ENCODE measurements at regions not wholly inside any gene's neighbourhood (a gene's known extent, or its start where the extent isn't known, plus 50 kb on each side); places are given as distances from the start of the nearest gene placed in this dataset.
"Not testable (repeated sequence)": the region's sequence is repeated elsewhere in the genome, so short reads cannot be mapped to it uniquely, and the experiment has no call there.

DNA sequence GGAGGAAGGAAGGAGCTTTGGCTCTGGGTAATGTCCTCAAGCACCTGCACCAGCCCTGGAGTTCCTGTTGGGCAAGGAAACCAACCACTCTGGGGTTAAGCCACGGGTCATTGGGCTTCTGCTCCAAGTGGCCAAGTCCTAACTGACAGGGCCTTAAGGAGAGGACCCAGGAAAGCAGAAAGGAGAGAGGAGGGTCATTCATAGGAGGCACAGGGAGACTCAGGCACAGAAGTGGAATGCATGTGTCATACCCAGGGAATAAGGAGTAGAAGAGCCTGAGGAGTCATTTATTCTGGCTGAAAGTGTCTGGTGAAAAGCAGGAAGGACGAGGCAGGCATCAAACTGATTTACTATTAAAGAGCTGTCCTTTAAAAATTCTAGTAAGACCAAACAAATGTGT, 129.2 kb downstream of the DMRT2 start:
- no peak overlapping the region for H3K9ac ChIP-seq (ENCODE audit: insufficient read length)
- no peak for DNase-seq (ENCODE audit: low read depth, low spot score)

GRCh38 chr9:1184146-1184545, 134.0 kb downstream of the DMRT2 start:
- no peak for DNase-seq (ENCODE audit: low read depth, low spot score)
- no peak for TF ChIP-seq POLR2AphosphoS5 (IDR thresholded peaks at IDR 0.05; ENCODE audit: borderline replicate concordance, low read depth, low read length)
- no peak for TF ChIP-seq FOXP2 (optimal IDR thresholded peaks at IDR 0.05; ENCODE audit: control extremely low read depth, extremely low read length, insufficient read depth)
- no peak for TF ChIP-seq EZH2 (IDR thresholded peaks at IDR 0.05)
- H3K4me3 ChIP-seq = no peak overlapping the region
- H3K9ac ChIP-seq (ENCODE audit: insufficient read length) = no peak overlapping the region
- no peaks in the 10 kb centered on the region for H3K9me3 ChIP-seq (ENCODE audit: low read depth, low read length)
- H3K27ac ChIP-seq = no peak overlapping the region
- H3K36me3 ChIP-seq (ENCODE audit: insufficient read depth, low read length) = no peaks in the 10 kb centered on the region

More for the DNA sequence above, 129.2 kb downstream of the DMRT2 start:
- H3K27ac ChIP-seq = no peak overlapping the region
- TF ChIP-seq EZH2 (IDR thresholded peaks at IDR 0.05) = no peak
- TF ChIP-seq POLR2AphosphoS5 (IDR thresholded peaks at IDR 0.05; ENCODE audit: borderline replicate concordance, low read depth, low read length) = no peak
- no peak for TF ChIP-seq FOXP2 (optimal IDR thresholded peaks at IDR 0.05; ENCODE audit: control extremely low read depth, extremely low read length, insufficient read depth)
- no peaks in the 10 kb centered on the region for H3K9me3 ChIP-seq (ENCODE audit: low read depth, low read length)
- no peak overlapping the region for H3K4me3 ChIP-seq
- no peaks in the 10 kb centered on the region for H3K36me3 ChIP-seq (ENCODE audit: insufficient read depth, low read length)

DNA sequence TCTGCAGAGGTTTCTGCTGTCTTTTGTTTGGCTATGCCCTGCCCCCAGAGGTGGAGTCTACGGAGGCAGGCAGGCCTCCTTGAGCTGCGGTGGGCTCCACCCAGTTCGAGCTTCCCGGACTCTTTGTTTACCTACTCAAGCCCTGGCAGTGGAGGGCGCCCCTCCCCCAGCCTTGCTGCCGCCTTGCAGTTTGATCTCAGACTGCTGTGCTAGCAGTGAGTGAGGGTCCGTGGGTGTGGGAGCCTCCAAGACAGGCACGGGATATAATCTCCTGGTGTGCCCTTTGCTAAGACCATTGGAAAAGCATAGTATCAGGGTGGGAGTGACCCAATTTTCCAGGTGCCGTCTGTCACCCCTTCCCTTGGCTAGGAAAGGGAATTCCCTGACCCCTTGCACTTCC, 137.0 kb downstream of the DMRT2 start:
- H3K36me3 ChIP-seq (ENCODE audit: insufficient read depth, low read length); H3K9ac ChIP-seq (ENCODE audit: insufficient read length); H3K4me3 ChIP-seq; H3K9me3 ChIP-seq (ENCODE audit: low read depth, low read length); DNase-seq (ENCODE audit: low read depth, low spot score); H3K27ac ChIP-seq: not testable (repeated sequence)

- not testable (repeated sequence) for H3K9me3 ChIP-seq (ENCODE audit: low read depth, low read length); DNase-seq (ENCODE audit: low read depth, low spot score); H3K36me3 ChIP-seq (ENCODE audit: insufficient read depth, low read length); H3K27ac ChIP-seq; H3K4me3 ChIP-seq; H3K9ac ChIP-seq (ENCODE audit: insufficient read length)
Observed at GRCh38 chr9:1195636-1196035, 145.5 kb downstream of the DMRT2 start.

DNA sequence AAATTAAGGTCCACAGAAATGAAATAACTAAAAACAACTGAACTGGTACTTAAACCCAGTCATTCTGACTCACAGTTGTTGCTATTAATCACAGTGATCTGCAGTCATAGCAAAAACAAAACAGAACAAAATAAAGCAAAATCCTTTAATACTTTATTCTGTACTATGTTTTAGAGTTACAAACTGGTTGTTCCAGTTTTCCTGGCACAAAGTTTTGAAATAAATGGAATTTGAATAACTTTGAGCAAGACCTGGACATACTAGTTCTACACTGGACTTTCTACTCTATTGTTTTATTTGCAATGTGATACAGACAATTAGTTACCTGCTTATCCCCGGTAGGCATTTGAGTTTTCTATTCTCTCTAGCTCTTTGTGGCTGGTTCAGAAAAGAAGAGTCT, 147.9 kb downstream of the DMRT2 start:
- no peaks in the 10 kb centered on the region for H3K36me3 ChIP-seq (ENCODE audit: insufficient read depth, low read length)
- no peaks in the 10 kb centered on the region for H3K9me3 ChIP-seq (ENCODE audit: low read depth, low read length)
- H3K4me3 ChIP-seq = no peak overlapping the region
- no peak overlapping the region for H3K9ac ChIP-seq (ENCODE audit: insufficient read length)
- no peak overlapping the region for H3K27ac ChIP-seq
- no peak for DNase-seq (ENCODE audit: low read depth, low spot score)
- TF ChIP-seq POLR2AphosphoS5 (IDR thresholded peaks at IDR 0.05; ENCODE audit: borderline replicate concordance, low read depth, low read length) (no peak), EZH2 (IDR thresholded peaks at IDR 0.05) (no peak), FOXP2 (optimal IDR thresholded peaks at IDR 0.05; ENCODE audit: control extremely low read depth, extremely low read length, insufficient read depth) (no peak)

DNA sequence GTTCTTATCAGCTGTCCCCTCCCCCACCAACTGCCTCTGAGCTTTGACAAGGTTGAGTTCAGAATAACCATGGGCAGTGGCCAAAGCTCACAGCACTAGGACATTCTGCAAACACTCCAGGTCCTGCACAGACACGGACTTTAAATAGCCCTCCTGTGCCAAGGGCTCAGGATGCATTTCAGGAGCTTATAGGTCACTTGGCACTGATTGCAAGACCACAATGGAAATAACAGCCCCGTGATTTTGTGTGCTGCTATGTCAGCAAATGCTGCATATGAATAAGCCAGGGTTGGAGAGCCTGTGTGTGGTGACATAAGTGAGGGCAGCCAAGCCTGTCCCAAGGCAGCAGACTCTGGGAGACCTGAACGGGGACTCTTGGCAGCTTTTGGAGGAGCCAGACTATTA, 150.7 kb downstream of the DMRT2 start:
- no peaks in the 10 kb centered on the region for H3K9me3 ChIP-seq (ENCODE audit: low read depth, low read length)
- H3K27ac ChIP-seq = no peak overlapping the region
- no peak overlapping the region for H3K4me3 ChIP-seq
- TF ChIP-seq FOXP2 (optimal IDR thresholded peaks at IDR 0.05; ENCODE audit: control extremely low read depth, extremely low read length, insufficient read depth) (no peak), POLR2AphosphoS5 (IDR thresholded peaks at IDR 0.05; ENCODE audit: borderline replicate concordance, low read depth, low read length) (no peak), EZH2 (IDR thresholded peaks at IDR 0.05) (no peak)
- H3K9ac ChIP-seq (ENCODE audit: insufficient read length) = no peak overlapping the region
- H3K36me3 ChIP-seq (ENCODE audit: insufficient read depth, low read length) = no peaks in the 10 kb centered on the region
- DNase-seq (ENCODE audit: low read depth, low spot score) = no peak

GRCh38 chr9:1201262-1201661, 151.1 kb downstream of the DMRT2 start:
- TF ChIP-seq EZH2 (IDR thresholded peaks at IDR 0.05) = no peak
- no peak for TF ChIP-seq FOXP2 (optimal IDR thresholded peaks at IDR 0.05; ENCODE audit: control extremely low read depth, extremely low read length, insufficient read depth)
- no peak for TF ChIP-seq POLR2AphosphoS5 (IDR thresholded peaks at IDR 0.05; ENCODE audit: borderline replicate concordance, low read depth, low read length)
- no peak overlapping the region for H3K27ac ChIP-seq
- no peaks in the 10 kb centered on the region for H3K9me3 ChIP-seq (ENCODE audit: low read depth, low read length)
- H3K9ac ChIP-seq (ENCODE audit: insufficient read length) = no peak overlapping the region
- no peaks in the 10 kb centered on the region for H3K36me3 ChIP-seq (ENCODE audit: insufficient read depth, low read length)
- no peak overlapping the region for H3K4me3 ChIP-seq
- no peak for DNase-seq (ENCODE audit: low read depth, low spot score)

DNA sequence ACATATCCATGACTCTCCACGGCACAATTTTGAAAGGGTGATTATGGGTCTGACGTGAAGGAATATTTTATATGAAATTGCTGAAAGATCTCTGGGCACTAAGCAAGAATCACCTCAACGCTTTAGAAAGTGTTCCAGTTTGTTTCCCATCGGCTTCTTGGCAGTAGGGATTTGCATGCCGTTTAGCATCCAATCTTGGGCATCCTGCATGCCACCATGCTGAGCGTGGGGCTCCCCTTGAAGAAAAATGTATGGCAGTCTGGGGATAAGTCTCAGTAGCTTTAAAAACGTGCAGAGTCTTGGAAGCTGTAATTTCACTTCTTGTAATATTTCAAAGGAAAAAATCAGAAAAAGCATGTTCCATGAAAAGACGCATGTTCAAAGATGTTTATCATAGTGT, 151.7 kb downstream of the DMRT2 start:
- Histone ChIP-seq H3K9ac (ENCODE audit: insufficient read length) (no peak overlapping the region), H3K27ac (no peak overlapping the region), H3K9me3 (ENCODE audit: low read depth, low read length) (no peaks in the 10 kb centered on the region), H3K4me3 (no peak overlapping the region), H3K36me3 (ENCODE audit: insufficient read depth, low read length) (no peaks in the 10 kb centered on the region)
- DNase-seq (ENCODE audit: low read depth, low spot score) = no peak
- no peak for TF ChIP-seq EZH2 (IDR thresholded peaks at IDR 0.05)
- no peak for TF ChIP-seq POLR2AphosphoS5 (IDR thresholded peaks at IDR 0.05; ENCODE audit: borderline replicate concordance, low read depth, low read length)
- no peak for TF ChIP-seq FOXP2 (optimal IDR thresholded peaks at IDR 0.05; ENCODE audit: control extremely low read depth, extremely low read length, insufficient read depth)

GRCh38 chr9:1202512-1203280, 152.5 kb downstream of the DMRT2 start:
- Histone ChIP-seq H3K36me3 (ENCODE audit: insufficient read depth, low read length) (no peaks in the 10 kb centered on the region), H3K9ac (ENCODE audit: insufficient read length) (no peak overlapping the region), H3K9me3 (ENCODE audit: low read depth, low read length) (no peaks in the 10 kb centered on the region)

More at GRCh38 chr9:1202512-1203280, 152.5 kb downstream of the DMRT2 start:
- no peak for TF ChIP-seq EZH2 (IDR thresholded peaks at IDR 0.05)
- TF ChIP-seq POLR2AphosphoS5 (IDR thresholded peaks at IDR 0.05; ENCODE audit: borderline replicate concordance, low read depth, low read length) = no peak
- no peak for TF ChIP-seq FOXP2 (optimal IDR thresholded peaks at IDR 0.05; ENCODE audit: control extremely low read depth, extremely low read length, insufficient read depth)
- no peak for DNase-seq (ENCODE audit: low read depth, low spot score)
- Histone ChIP-seq H3K27ac (no peak overlapping the region), H3K4me3 (no peak overlapping the region)
